Dedifferentiated amniotic fluid mesenchymal stem cell (primary cell): ENCODE measurements at regions not wholly inside any gene's neighbourhood (a gene's known extent, or its start where the extent isn't known, plus 50 kb on each side); places are given as distances from the start of the nearest gene placed in this dataset.

Experiments used
- DNase-seq: peaks from one replicate; pipeline ENCODE4 v3.0.0-alpha.2; 2016; ENCODE audit errors: extremely low spot score

DNA sequence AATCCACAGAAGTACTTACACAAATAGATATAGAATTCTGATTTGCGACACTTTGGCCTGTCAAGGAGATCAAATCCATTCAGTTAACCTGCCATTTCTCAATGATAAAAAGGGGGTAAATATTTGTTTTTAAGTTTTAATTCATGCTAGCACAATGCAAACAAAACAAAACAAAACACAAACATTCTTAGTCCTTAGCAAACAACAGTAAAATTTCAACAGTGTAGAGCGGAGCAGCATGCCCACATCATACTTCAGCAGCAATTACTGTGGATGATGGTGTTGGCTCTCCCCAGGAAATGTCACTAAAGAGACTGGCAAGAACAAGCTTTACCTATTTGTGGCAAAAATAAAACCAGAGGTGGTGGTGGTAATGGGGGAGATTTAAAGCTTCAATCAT lies 625.2 kb upstream of the PCDH20 start:
- DNase-seq: no peak

DNA sequence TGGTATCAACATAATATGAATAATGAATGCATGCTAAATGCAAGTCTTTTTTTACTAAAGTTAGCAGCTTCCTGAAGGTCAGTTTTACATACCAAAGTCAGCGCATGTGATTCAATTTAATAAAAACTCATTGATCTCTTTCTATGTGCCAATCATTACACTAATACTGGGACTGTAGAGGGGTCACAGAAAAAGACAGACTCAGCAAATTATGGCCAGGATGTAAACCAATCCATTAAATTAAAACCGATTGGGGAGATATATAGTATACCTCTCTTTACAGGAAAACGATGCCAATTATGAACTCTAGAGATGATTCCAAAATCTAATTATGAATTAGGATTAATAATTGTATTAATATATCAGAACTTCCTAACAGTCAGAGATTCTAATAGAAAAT lies 624.4 kb upstream of the PCDH20 start:
- DNase-seq: no peak

GRCh38 chr13:62038214-62038613 lies 622.6 kb upstream of the PCDH20 start:
- DNase-seq: no peak

GRCh38 chr13:62035981-62036380 lies 620.3 kb upstream of the PCDH20 start:
- DNase-seq: no peak

DNA sequence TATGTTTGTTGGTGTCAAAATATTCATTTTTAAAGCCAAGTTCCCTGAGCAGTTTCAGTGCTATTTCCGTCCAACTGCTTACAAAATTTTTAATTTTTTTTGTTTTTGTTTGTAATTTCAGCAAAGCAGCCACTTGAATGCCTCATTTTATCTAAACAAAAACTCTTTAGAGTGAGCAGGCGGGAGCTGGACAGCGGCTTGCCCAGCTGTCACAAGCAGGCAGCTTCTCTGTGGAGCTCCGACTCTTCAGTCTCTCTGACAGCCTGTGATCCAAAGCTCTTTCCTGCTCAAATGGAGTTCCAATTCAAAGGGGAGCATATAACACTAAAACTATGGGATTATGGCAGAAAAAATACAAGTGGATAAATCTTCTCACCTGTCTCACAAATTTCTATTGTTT lies 618.3 kb upstream of the PCDH20 start:
- DNase-seq: no peak

DNA sequence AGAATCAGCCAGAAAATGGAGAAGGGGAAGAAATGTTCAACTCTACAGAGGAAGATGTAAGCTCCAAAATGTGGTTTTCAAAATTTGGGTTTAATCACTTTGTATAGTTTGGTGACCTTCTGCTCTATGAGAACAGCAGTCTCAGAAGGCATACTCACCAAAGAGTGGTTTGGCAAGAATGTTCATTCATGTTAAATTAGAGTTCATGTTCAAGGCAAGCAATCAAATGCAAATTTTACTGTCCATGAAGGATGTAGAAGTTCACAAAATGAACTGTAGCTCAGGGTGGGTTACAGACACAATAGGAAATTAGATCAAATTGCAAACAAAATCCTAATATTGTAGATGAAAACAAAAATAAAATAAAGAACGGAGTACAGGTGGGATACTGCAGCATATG lies 606.7 kb upstream of the PCDH20 start:
- no peak for DNase-seq

DNA sequence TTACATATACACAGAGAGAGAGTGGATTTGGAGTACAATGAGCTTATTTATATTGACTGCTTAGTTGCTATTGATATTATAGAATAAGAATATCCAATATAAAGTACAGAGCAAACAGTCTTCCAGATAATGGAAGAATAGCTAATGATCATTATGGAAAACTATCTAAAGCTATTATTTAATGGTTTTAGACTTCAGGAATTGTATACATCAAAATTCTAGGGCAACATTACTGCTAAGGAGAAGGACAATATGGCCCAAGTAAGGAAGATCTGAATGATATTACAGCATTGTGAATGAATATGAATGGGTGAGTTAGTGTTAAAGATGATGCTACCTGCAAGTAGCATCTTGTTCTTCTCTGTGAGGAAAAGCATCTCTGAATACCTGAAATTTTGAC lies 604.2 kb upstream of the PCDH20 start:
- no peak for DNase-seq

- peak; percentile 59 for DNase-seq
These were observed 598.6 kb upstream of the PCDH20 start for GRCh38 chr13:62014299-62014698.

DNA sequence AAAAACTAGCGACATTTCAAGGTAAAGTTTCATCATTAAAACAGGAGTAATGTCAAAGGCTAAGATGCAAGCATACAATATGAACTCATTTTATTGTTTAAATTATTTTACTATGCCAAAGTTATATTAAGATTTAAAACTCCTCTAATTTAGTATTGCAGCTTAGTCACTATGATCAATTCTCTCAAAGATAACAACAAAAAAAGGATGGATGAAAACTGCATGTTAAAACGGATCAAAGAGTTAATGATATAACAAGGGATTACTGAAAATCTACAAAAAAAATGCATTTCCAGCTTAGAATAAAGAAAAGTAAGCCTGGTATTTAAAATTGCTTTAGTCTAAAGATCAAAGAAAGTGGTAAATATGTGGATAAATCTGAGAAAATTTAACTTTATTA lies 587.8 kb upstream of the PCDH20 start:
- no peak for DNase-seq

DNA sequence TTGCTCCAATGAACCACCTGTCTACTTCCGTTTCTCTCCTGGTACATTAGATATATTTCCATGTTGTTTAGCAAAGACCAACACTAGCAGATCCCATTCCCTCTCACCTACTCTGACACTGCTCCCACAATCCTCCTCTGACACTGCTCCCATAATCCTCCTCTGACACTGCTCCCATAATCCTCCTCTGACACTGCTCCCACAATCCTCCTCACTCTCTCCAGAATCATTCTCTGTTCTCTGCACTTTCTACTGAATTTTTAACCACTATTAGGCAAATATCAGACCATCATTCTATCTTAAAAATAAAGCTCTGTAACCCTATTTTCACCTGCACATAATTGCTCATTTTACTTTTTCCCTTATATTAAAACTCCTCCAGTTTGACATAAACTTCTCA lies 578.5 kb upstream of the PCDH20 start:
- DNase-seq: no peak

DNA sequence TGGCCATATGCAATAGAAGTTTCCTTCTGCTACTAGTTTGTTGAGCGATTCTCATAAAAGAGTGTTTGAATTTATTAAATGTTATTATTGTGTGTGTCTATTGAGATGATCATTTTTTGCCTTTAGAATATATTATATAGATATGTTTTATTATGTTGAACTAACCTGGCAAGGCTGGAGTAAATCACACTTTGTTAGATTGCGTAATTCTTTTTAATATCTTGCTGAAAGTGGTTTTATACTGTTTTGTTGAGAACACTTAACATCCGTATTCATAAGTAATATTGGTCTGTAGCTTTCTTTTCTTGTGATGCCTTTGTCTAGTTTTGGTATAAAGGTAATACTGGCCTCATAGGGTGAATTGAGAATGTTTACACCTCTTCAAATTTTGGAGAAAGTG lies 574.3 kb upstream of the PCDH20 start:
- no peak for DNase-seq

DNA sequence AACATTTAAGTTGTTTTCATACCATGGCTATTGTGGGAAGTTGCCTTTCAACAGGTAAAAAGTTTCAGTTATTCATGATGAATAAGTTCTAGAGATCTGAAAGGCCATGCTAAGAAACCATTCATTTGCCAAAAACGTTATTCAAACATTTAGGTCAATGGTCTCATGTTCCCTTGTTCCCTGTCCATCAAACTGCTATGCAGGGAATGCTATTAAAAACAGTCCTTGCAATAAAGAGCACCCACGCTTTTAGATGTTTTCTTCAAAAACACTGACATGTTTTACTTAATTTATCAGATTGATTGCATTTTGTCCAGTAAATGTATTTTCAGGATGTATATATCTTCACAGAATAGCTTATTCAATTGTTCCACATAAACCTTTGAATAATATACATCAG lies 573.2 kb upstream of the PCDH20 start:
- DNase-seq: no peak

- DNase-seq: no peak
These were observed 559.4 kb upstream of the PCDH20 start for GRCh38 chr13:61975001-61975400.

GRCh38 chr13:61965756-61966155 lies 550.1 kb upstream of the PCDH20 start:
- DNase-seq: no peak

DNA sequence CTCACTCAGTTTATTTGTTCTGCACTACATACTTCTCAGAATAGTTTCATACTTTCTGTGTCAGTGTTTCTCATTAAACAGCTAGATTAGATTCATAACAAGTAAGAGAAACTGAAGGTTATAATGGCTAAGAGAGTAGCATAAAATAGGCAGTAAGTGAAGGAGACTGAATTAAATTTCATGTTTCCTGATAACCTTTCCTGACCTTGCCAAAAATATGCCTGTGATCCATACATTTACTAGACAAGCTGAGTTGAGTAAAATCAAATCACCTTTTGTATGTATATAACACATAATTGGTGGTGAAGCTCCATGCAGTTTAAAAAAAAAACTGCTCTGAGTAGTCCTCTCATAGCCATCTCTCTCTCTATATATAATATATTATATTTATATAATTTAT lies 545.3 kb upstream of the PCDH20 start:
- DNase-seq: no peak

- DNase-seq: no peak
These were observed 538.4 kb upstream of the PCDH20 start for GRCh38 chr13:61954092-61954491.

- DNase-seq: no peak
These were observed 535.2 kb upstream of the PCDH20 start for GRCh38 chr13:61950828-61951227.

- DNase-seq: no peak
These were observed 528.8 kb upstream of the PCDH20 start for GRCh38 chr13:61944329-61944929.

- no peak for DNase-seq
These were observed 520.1 kb upstream of the PCDH20 start for GRCh38 chr13:61935710-61936109.

- DNase-seq: no peak
These were observed 512.0 kb upstream of the PCDH20 start for GRCh38 chr13:61927648-61928047.

GRCh38 chr13:61918841-61919240 lies 503.2 kb upstream of the PCDH20 start:
- no peak for DNase-seq

DNA sequence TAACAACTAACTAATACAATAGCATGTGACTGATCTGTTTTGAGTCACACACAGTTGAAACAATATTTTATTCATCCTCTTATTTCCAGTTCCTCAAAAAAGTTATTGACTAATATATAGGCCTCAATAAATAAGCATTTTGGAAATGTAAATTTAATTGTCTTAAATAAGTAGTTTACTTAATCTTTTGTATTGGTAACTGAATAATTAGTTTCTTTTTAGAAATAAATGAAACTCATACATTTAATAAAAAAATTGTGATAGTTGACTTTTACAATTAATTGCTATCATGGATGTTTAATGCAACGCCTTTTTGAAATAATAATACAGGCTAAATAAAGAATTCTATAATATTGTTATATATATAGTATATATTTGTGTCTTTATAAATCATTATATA lies 500.8 kb upstream of the PCDH20 start:
- DNase-seq: no peak

DNA sequence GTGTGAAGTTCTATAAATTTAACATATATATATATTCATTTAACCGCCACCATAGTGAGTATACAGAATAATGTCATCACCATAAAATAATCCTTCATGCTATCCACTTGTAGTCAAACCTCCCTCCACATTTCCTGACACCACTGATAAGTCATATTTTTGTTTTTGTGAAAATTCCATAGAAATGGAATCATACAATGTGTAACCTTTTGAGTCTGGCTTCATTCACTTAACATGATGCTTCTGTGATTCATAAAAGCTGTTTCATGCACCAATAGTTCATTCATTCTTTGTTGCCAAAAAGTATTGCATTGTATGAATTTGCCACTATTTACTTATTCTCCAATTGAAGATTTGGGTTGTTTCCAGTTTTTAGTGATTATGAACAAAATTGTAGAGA lies 497.5 kb upstream of the PCDH20 start:
- DNase-seq: no peak

- DNase-seq: no peak
These were observed 493.4 kb upstream of the PCDH20 start for GRCh38 chr13:61908906-61909615.
